Type B pancreatic cell (in vitro differentiated cells): ENCODE measurements at regions not wholly inside any gene's neighbourhood (a gene's known extent, or its start where the extent isn't known, plus 50 kb on each side); places are given as distances from the start of the nearest gene placed in this dataset.

Experiments used
- DNase-seq: peaks from one replicate; pipeline ENCODE4 v3.0.0; 2021; ENCODE audit warnings: mixed read lengths; ENCODE audit not compliant: unreplicated experiment; ENCODE audit errors: extremely low spot score
- H3K27ac Mint-ChIP-seq: 2 replicates; pipeline ENCODE4 v1.8.0; 2021; ENCODE audit warnings: mild to moderate bottlenecking, mixed read lengths
- H3K27me3 Mint-ChIP-seq: 2 replicates; pipeline ENCODE4 v1.8.0; 2021; ENCODE audit warnings: mixed read lengths
- H3K36me3 Mint-ChIP-seq: 2 replicates; pipeline ENCODE4 v1.8.0; 2021; ENCODE audit warnings: mixed read lengths
- H3K4me1 Mint-ChIP-seq: one replicate; pipeline ENCODE4 v1.8.0; 2021; ENCODE audit warnings: mixed read lengths; ENCODE audit not compliant: unreplicated experiment
- H3K4me3 Mint-ChIP-seq: 2 replicates; pipeline ENCODE4 v1.8.0; 2021; ENCODE audit warnings: mild to moderate bottlenecking, mixed read lengths
- H3K9me3 Mint-ChIP-seq: 2 replicates; pipeline ENCODE4 v1.8.0; 2021; ENCODE audit warnings: mixed read lengths
- TF ChIP-seq, protein P1 (sequence below): fragments of 200-600 bp; sonication (generic); conservative IDR thresholded peaks from 2 replicates; pipeline ENCODE4 v1.5.0; 2021; ENCODE audit warnings: antibody characterized with exemption, mild to moderate bottlenecking

- TF ChIP-seq, protein P1, sequence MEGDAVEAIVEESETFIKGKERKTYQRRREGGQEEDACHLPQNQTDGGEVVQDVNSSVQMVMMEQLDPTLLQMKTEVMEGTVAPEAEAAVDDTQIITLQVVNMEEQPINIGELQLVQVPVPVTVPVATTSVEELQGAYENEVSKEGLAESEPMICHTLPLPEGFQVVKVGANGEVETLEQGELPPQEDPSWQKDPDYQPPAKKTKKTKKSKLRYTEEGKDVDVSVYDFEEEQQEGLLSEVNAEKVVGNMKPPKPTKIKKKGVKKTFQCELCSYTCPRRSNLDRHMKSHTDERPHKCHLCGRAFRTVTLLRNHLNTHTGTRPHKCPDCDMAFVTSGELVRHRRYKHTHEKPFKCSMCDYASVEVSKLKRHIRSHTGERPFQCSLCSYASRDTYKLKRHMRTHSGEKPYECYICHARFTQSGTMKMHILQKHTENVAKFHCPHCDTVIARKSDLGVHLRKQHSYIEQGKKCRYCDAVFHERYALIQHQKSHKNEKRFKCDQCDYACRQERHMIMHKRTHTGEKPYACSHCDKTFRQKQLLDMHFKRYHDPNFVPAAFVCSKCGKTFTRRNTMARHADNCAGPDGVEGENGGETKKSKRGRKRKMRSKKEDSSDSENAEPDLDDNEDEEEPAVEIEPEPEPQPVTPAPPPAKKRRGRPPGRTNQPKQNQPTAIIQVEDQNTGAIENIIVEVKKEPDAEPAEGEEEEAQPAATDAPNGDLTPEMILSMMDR = no peak
- no peak overlapping the region for H3K27ac Mint-ChIP-seq
- H3K36me3 Mint-ChIP-seq = no peaks in the 10 kb centered on the region
- H3K27me3 Mint-ChIP-seq = no peaks in the 10 kb centered on the region
- no peak for DNase-seq
- no peaks in the 10 kb centered on the region for H3K4me1 Mint-ChIP-seq
- H3K4me3 Mint-ChIP-seq = no peak overlapping the region
- H3K9me3 Mint-ChIP-seq = peaks cover 4% of the 10 kb centered on the region
These were observed 706.3 kb downstream of the TFAP2A start for GRCh38 chr6:9708600-9708999.

DNA sequence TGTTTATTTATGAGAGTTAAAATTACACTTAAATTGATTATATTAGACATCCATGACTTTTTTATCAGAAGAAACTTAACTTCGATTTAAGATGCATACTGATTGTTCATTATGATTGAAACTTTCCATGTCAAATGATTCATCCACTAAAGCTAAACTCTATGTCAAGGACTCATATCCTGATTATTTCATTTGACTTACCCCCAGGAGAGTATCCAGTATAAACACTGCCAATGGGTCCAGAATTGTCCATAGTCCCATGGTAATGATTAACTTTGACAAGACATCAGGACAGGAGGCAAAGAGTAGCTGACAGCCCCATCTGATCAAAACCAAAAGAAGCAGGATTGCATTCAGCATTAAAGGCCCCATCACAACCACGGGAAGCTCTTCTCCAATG lies 709.9 kb downstream of the TFAP2A start:
- H3K4me1 Mint-ChIP-seq = no peaks in the 10 kb centered on the region

DNA sequence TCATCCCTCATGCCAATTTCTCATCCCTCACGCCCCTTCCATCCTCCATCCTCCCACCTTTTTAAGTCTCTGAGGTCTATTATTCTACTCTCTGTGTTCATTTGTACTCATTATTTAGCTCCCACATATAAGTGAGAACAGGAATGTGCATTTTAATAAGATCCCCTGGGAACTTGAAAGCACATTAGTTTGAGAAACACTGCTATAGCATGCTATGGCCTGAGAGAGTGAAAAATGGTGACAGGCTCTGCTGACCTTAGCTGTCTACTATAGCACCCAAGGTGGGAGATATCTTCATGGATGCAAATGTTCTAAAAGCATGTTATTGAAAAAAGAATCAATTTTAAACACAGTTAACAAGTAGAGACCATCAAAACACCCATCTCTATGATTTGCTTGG lies 712.0 kb downstream of the TFAP2A start:
- Mint-ChIP-seq H3K4me3 (no peak overlapping the region), H3K4me1 (no peaks in the 10 kb centered on the region), H3K27ac (no peak overlapping the region), H3K27me3 (no peaks in the 10 kb centered on the region), H3K9me3 (peaks cover 4% of the 10 kb centered on the region), H3K36me3 (no peaks in the 10 kb centered on the region)
- TF ChIP-seq, protein P1 = no peak
- no peak for DNase-seq

More for the DNA sequence above, 709.9 kb downstream of the TFAP2A start:
- Mint-ChIP-seq H3K27me3 (no peaks in the 10 kb centered on the region), H3K27ac (no peak overlapping the region), H3K36me3 (no peaks in the 10 kb centered on the region), H3K4me3 (no peak overlapping the region), H3K9me3 (peaks cover 4% of the 10 kb centered on the region)
- TF ChIP-seq, protein P1 = no peak
- no peak for DNase-seq

DNA sequence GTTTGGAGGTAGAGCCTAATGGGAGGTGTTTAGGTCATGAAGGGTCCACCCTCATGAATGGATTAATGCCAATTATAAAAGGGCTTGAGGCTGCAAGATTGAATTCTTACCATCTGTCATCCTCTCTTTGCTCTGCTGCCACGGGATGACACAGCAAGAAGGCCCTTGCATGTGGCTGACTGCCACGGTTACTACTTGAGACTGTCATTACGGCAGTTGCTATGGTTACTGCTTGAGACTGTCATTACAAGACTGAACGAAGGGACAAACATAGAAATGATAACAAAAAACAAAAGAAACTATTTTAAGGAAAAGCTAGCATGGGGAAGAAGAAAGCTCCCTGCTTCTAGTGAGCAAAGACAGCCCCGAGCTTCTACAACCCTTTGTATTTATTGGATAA lies 715.0 kb downstream of the TFAP2A start:
- Mint-ChIP-seq H3K4me1 (no peaks in the 10 kb centered on the region), H3K9me3 (peaks cover under 1% of the 10 kb centered on the region), H3K27ac (no peak overlapping the region), H3K27me3 (no peaks in the 10 kb centered on the region), H3K4me3 (no peak overlapping the region), H3K36me3 (no peaks in the 10 kb centered on the region)
- no peak for DNase-seq
- TF ChIP-seq, protein P1 = no peak

DNA sequence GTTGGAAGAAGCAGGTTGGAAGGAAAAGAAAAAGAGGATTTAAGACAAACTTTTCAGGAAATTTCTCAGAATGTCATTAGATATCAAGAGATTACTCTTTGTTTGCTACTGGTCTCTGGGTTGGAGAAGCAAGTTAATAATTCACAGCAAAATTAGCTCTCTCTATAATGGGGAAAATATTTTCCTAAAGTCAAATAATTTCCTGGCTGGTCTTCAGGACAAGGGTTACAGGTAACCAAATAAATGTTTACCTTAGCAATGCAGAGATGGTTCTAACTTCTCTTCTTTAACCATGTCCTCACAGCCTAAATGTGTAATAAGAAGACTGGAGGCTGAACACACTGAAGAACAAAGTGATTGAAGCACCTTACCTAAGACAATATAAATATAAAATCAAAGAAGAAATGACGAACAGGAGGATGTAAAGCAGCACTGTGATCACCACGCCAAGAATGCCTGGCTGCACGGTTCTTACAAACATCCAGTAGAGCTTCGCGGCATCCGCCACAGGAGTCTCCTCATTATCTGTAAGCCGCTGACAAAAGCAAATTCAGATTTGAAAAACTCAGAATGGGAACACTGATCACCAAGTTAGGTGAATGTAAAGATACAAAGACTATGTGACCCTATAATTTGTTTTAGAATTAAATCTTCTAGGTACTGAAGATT lies 717.5 kb downstream of the TFAP2A start:
- H3K4me3 Mint-ChIP-seq = no peak overlapping the region
- H3K27ac Mint-ChIP-seq = no peak overlapping the region
- DNase-seq = no peak
- no peaks in the 10 kb centered on the region for H3K27me3 Mint-ChIP-seq
- H3K4me1 Mint-ChIP-seq = no peaks in the 10 kb centered on the region
- H3K9me3 Mint-ChIP-seq = no peaks in the 10 kb centered on the region
- TF ChIP-seq, protein P1 = no peak
- H3K36me3 Mint-ChIP-seq = no peaks in the 10 kb centered on the region
